Body of pancreas (tissue), 4 donors: ENCODE measurements at regions not wholly inside any gene's neighbourhood (a gene's known extent, or its start where the extent isn't known, plus 50 kb on each side); places are given as distances from the start of the nearest gene placed in this dataset.

Experiments
- POLR2A ChIP-seq, 3 donors: fragments of 450-650 bp; IDR thresholded peaks; one replicate each; pipeline ENCODE4 v1.6.1; 2016; ENCODE audit warnings: antibody characterized with exemption in 3 of 3, mild to moderate bottlenecking in 2 of 3
- TF ChIP-seq, protein P1 (sequence below), 7 experiments: fragments of 450-650 bp in 4 of 7; fragments of 200-600 bp in 3 of 7; sonication (generic) in 3 of 7; IDR thresholded peaks; one replicate each; pipeline ENCODE4 v1.5.1; 2016 to 2019; ENCODE audit warnings: antibody characterized with exemption in 7 of 7

DNA sequence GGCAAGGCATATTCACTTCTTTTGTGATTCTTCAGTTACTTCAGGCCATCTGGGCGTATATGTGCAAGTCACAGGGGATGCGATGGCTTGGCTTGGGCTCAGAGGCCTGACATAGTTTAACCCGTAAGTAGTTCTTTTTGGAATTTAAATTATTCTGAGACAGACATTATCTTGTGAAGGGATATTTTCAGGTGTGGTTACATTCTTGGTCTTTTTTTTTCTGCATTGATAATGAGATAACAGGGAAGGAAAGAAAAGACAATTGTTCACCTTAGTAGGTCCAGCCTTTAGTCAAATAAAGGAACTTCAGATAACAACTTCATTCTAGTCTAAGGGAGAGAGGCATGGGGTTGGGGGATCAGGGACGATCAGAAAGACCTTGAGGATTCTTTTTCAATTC lies 74.8 kb downstream of the TEX13C start:
- TF ChIP-seq POLR2A (IDR thresholded peaks at IDR 0.05) = no peak
- TF ChIP-seq, protein P1, sequence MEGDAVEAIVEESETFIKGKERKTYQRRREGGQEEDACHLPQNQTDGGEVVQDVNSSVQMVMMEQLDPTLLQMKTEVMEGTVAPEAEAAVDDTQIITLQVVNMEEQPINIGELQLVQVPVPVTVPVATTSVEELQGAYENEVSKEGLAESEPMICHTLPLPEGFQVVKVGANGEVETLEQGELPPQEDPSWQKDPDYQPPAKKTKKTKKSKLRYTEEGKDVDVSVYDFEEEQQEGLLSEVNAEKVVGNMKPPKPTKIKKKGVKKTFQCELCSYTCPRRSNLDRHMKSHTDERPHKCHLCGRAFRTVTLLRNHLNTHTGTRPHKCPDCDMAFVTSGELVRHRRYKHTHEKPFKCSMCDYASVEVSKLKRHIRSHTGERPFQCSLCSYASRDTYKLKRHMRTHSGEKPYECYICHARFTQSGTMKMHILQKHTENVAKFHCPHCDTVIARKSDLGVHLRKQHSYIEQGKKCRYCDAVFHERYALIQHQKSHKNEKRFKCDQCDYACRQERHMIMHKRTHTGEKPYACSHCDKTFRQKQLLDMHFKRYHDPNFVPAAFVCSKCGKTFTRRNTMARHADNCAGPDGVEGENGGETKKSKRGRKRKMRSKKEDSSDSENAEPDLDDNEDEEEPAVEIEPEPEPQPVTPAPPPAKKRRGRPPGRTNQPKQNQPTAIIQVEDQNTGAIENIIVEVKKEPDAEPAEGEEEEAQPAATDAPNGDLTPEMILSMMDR (IDR thresholded peaks at IDR 0.05) = no peak
